Astrocyte of the spinal cord (primary cell): ENCODE measurements at regions not wholly inside any gene's neighbourhood (a gene's known extent, or its start where the extent isn't known, plus 50 kb on each side); places are given as distances from the start of the nearest gene placed in this dataset.

ENCODE experiments used
- DNase-seq: peaks from one replicate; pipeline ENCODE4 v3.0.0; 2011; ENCODE audit warnings: low read depth, low spot score
- H3K4me3 ChIP-seq: 2 replicates; pipeline ENCODE4 v1.5.1; 2011; ENCODE audit warnings: low read depth, mild to moderate bottlenecking, low read length, moderate library complexity
- in situ Hi-C: cut with HindIII; loops from 2 replicates; pipeline ENCODE4 v1.10.0; 2017; ENCODE audit warnings: low sequenced_read_pairs
- TF ChIP-seq, protein P1 (sequence below): IDR thresholded peaks from 2 replicates; pipeline ENCODE4 v1.5.1; 2012; ENCODE audit warnings: low read depth, mild to moderate bottlenecking, low read length, inconsistent platforms

DNA sequence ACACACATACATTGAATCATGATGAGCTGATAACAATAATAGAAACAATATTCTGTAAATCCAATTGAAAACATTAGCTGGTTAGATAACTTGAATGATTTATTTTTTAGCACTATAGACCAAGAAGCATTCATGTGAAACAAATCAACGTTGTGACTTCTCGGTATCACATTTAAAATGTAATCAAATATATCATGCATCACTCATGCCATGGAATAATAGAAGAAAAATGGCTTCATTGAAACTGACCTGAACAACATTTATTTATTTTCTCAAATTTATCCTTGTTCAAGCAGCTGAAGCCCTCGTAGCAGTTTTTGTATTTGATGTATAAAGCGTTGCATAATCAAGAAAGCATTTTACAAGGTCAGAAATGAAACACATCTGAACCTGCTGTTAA is 299.6 kb upstream of the CDH18 start:
- in situ Hi-C loops, result no loop called here
- TF ChIP-seq, protein P1, sequence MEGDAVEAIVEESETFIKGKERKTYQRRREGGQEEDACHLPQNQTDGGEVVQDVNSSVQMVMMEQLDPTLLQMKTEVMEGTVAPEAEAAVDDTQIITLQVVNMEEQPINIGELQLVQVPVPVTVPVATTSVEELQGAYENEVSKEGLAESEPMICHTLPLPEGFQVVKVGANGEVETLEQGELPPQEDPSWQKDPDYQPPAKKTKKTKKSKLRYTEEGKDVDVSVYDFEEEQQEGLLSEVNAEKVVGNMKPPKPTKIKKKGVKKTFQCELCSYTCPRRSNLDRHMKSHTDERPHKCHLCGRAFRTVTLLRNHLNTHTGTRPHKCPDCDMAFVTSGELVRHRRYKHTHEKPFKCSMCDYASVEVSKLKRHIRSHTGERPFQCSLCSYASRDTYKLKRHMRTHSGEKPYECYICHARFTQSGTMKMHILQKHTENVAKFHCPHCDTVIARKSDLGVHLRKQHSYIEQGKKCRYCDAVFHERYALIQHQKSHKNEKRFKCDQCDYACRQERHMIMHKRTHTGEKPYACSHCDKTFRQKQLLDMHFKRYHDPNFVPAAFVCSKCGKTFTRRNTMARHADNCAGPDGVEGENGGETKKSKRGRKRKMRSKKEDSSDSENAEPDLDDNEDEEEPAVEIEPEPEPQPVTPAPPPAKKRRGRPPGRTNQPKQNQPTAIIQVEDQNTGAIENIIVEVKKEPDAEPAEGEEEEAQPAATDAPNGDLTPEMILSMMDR, result no peak
- no peak overlapping the region for H3K4me3 ChIP-seq
- no peak for DNase-seq

DNA sequence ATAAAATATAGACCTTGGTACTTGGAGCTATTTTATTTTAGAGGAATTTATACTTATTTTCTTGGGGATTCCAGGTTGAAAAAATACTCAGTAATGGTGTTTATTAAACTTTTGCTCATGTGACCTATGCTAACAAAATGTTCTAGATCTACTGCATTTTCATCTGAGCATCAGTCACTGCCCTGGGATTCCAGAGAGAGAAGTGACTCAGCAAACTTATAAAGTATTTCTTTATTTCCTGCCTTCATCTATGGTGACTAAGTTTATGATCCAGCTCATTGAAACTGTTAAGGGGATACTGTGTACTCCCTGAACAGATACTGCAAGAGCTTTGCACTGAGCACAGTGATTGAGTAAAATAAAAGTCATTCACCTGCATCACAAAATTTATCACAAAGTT is 298.5 kb upstream of the CDH18 start:
- no peak overlapping the region for H3K4me3 ChIP-seq
- DNase-seq, result peak; percentile 62
- TF ChIP-seq, protein P1, result no peak
- in situ Hi-C loops, result no loop called here

DNA sequence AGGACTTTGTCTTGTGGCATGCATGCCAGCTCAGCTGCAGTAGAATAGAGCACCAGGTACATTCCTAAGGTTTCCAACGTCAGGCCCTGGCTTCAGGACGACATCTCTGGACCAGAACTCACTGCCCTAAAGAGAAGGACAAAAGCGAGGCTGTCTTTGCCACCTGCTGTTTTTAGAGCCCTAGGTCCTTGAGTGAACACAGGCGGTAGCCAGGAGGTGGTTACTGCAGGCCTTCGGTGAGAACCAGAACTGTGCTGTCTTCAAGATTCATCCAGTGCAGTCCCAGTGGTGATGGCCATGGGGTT is 288.9 kb upstream of the CDH18 start:
- TF ChIP-seq, protein P1, result no peak
- H3K4me3 ChIP-seq, result no peak overlapping the region
- in situ Hi-C loops, result no loop called here

DNA sequence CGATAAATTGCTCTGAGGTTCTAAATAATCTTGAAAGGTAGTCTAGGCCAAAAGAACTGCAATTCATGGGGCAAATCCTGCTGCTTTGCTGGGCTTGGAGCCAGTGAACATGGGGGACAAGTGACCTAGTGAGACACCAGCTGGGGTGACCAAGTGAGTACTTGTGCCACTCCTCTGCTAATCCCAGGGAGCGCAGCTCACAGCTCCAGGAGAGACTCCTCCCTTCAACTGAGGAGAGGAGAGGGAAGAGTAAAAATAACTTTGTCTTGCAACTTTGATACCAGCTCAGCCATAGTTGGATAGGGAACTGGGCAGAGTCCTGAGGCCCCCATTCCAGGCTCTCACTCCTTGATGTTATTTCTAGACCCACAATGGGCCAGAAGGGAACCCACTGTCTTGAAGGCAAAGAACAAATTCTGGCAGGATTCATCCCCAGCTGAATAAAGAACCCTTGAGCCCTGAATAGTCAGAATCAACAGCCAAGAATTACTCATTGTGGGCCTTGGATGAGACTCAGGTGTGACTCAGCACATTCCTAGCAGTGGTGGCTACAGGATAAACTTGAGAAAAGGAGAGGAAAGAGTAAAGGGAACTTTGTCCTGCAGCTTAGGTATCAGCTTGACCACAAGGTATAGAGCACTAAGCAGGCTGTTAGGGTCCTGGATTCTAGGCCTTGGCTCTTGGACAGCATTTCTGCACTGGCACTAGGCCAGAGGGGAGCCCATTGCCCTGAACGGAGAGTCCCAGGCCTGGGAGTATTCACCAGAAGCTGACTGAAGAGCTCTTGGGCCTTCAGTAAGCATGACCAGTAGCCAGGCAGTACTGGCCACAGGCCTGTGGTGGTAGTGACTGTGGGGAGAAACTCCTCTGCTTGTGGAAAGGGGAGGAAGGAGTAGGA is 288.3 kb upstream of the CDH18 start:
- DNase-seq, result peak; percentile 96
- no peak overlapping the region for H3K4me3 ChIP-seq
- TF ChIP-seq, protein P1, result no peak
- in situ Hi-C loops, result no loop called here

More for the DNA sequence above, 288.9 kb upstream of the CDH18 start:
- no peak for DNase-seq

DNA sequence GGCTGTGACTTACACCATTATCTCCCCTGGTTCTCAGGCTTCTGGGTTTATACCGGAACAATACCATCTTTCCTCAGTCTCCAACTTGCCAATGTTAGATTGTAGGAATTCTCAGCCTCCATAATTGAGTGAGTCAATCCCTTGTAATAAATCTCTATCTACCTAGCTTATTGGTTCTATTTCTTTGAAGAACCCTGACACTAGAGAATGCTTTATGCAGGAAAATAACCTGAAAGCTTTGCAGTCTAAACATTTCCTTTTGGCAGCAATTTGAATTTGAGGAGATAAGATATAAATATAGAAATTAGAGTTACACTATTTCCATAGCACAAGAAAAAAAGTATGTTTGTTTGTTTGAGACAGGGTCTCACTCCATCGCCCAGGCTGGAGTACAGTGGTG is 278.1 kb upstream of the CDH18 start:
- H3K4me3 ChIP-seq, result no peak overlapping the region
- in situ Hi-C loops, result no loop called here
- TF ChIP-seq, protein P1, result no peak
- DNase-seq, result peak; percentile 17

DNA sequence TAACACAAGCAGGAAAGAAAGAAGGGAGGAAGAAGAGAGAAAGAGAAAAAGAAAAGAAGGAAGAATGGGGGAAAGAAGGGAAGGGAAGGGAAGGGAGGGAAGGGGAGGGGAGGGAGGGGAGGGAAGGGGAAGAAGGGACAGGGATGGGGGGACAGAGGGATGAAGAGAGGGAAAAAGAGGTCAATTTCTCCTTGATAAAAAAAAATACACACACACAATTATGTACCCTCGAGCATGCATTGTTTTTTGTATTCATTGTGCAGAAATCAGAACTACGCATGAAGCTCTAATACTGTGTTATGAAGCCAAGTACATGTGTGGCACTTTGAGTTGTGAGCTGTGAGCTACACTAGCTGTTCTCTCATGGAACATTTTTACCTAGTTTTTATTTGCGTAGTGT is 274.9 kb upstream of the CDH18 start:
- no peak for DNase-seq
- in situ Hi-C loops, result no loop called here
- TF ChIP-seq, protein P1, result no peak
- H3K4me3 ChIP-seq, result no peak overlapping the region
